Right atrium auricular region (tissue), 2 donors: ENCODE measurements at regions not wholly inside any gene's neighbourhood (a gene's known extent, or its start where the extent isn't known, plus 50 kb on each side); places are given as distances from the start of the nearest gene placed in this dataset.

Experiments used
- DNase-seq: peaks from one replicate; pipeline ENCODE4 v3.0.0-alpha.2; 2019; ENCODE audit warnings: low spot score
- H3K27ac ChIP-seq, 2 donors: fragments of 200-600 bp; sonication (generic); 1 replicate in 1 of 2; 2 replicates in 1 of 2; pipeline ENCODE4 v1.5.1; 2016 to 2019
- H3K27me3 ChIP-seq, 2 donors: fragments of 200-600 bp; sonication (generic); one replicate each; pipeline versions ENCODE4 v1.5.1 to v1.6.0; 2017 to 2019
- H3K36me3 ChIP-seq: fragments of 200-600 bp; sonication (generic); one replicate; pipeline ENCODE4 v1.5.1; 2016
- H3K4me1 ChIP-seq, 2 donors: fragments of 200-600 bp; sonication (generic); one replicate each; pipeline versions ENCODE4 v1.5.1 to v1.6.0; 2017 to 2019
- H3K4me3 ChIP-seq, 2 donors: fragments of 200-600 bp; sonication (generic); 1 replicate in 1 of 2; 2 replicates in 1 of 2; pipeline ENCODE4 v1.5.1; 2017 to 2019; ENCODE audit warnings: mild to moderate bottlenecking in 1 of 2, moderate library complexity in 1 of 2
- H3K9me3 ChIP-seq, 2 donors: fragments of 200-600 bp; sonication (generic); one replicate each; pipeline ENCODE4 v1.5.1; 2019
- CTCF ChIP-seq, 2 donors: fragments of 200-600 bp; sonication (generic); IDR thresholded peaks; one replicate each; pipeline ENCODE4 v1.5.1; 2019; ENCODE audit warnings: antibody characterized with exemption in 2 of 2

DNA sequence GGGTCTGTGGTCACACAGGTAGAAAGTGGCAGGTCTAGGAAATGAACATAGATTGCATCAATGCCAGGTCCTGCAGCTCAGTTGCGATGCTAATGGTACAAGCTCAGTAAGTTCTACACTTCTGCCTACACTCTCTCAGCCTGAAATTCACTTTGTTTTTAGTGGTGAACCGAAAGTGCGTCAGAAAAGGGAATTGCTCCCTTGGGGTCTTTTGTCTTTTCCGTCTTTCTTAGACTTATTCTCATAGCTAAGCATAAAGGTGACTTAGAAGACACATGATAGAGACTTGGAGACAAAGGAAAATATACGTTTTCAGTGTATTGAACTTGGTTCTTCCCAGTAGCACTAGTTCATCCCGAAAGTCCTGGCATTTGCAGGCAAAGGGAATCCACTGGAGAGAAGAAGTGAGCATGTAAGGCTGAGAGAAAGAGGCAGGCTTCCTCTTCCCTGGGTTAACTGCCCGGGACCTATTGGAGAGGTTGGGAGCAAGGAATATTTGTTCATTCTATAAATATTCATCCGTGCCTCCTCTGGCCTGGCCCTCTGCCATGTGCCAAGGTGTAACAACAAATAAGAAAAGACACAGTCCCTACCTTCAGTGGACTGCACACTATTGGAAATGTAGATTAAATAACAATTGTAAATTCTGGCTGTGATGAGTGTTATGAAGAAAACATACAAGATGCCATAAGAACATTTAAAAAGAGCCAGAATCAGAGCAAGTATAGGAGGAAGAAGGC lies 785.8 kb downstream of the MED13L start:
- Histone ChIP-seq H3K4me1 (no peaks in the 10 kb centered on the region), H3K9me3 (no peaks in the 10 kb centered on the region), H3K27ac (no peak overlapping the region), H3K27me3 (no peaks in the 10 kb centered on the region), H3K4me3 (no peak overlapping the region), H3K36me3 (no peaks in the 10 kb centered on the region)
- no peak for DNase-seq
- no peak for TF ChIP-seq CTCF (IDR thresholded peaks at IDR 0.05)

- Histone ChIP-seq H3K4me1 (no peaks in the 10 kb centered on the region), H3K9me3 (no peaks in the 10 kb centered on the region), H3K36me3 (no peaks in the 10 kb centered on the region), H3K27me3 (no peaks in the 10 kb centered on the region), H3K27ac (no peak overlapping the region), H3K4me3 (no peak overlapping the region)
- DNase-seq: no peak
- no peak for TF ChIP-seq CTCF (IDR thresholded peaks at IDR 0.05)
Observed at GRCh38 chr12:115489253-115489652, 788.2 kb downstream of the MED13L start.

- Histone ChIP-seq H3K27me3 (no peaks in the 10 kb centered on the region), H3K36me3 (no peaks in the 10 kb centered on the region), H3K27ac (no peak overlapping the region), H3K4me3 (no peak overlapping the region), H3K4me1 (no peaks in the 10 kb centered on the region), H3K9me3 (no peaks in the 10 kb centered on the region)
- DNase-seq: no peak
- TF ChIP-seq CTCF (IDR thresholded peaks at IDR 0.05): no peak
Observed at GRCh38 chr12:115485967-115486366, 791.5 kb downstream of the MED13L start.

- Histone ChIP-seq H3K27ac (no peak overlapping the region), H3K9me3 (no peaks in the 10 kb centered on the region), H3K4me3 (no peak overlapping the region), H3K4me1 (no peaks in the 10 kb centered on the region), H3K36me3 (no peaks in the 10 kb centered on the region), H3K27me3 (no peaks in the 10 kb centered on the region)
- no peak for TF ChIP-seq CTCF (IDR thresholded peaks at IDR 0.05)
- no peak for DNase-seq
Observed at GRCh38 chr12:115485503-115485902, 792.0 kb downstream of the MED13L start.

DNA sequence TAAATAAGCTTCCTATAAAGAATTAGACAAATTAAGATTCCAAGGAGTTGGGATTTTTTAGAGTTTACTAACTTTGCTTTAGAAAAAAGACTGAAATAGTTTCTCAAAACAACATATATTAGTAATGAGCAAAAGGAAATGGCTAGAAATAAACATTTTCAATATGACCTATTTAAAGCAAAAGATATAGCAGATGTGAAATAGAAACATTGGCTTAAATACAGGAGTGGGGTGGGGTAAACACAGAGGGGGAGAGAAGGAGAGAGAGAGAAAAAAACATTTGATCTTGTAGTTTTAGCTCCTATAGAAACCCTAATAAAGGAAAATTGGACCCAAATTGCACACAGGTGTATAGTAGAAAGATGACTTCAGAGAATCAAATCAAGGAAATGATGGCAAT lies 794.5 kb downstream of the MED13L start:
- H3K36me3 ChIP-seq: no peaks in the 10 kb centered on the region
- no peak for TF ChIP-seq CTCF (IDR thresholded peaks at IDR 0.05)
- no peak overlapping the region for H3K27ac ChIP-seq
- no peak overlapping the region for H3K4me3 ChIP-seq
- no peaks in the 10 kb centered on the region for H3K27me3 ChIP-seq
- no peak for DNase-seq
- H3K9me3 ChIP-seq: no peaks in the 10 kb centered on the region
- no peaks in the 10 kb centered on the region for H3K4me1 ChIP-seq

- Histone ChIP-seq H3K4me1 (no peaks in the 10 kb centered on the region), H3K9me3 (no peaks in the 10 kb centered on the region), H3K36me3 (no peaks in the 10 kb centered on the region), H3K27me3 (no peaks in the 10 kb centered on the region), H3K27ac (no peak overlapping the region), H3K4me3 (no peak overlapping the region)
- TF ChIP-seq CTCF (IDR thresholded peaks at IDR 0.05): peak in 1 of 2 donors; percentile 13
- DNase-seq: no peak
Observed at GRCh38 chr12:115481141-115481540, 796.4 kb downstream of the MED13L start.
